Esophagus muscularis mucosa (tissue), 4 donors: ENCODE measurements at regions not wholly inside any gene's neighbourhood (a gene's known extent, or its start where the extent isn't known, plus 50 kb on each side); places are given as distances from the start of the nearest gene placed in this dataset.

ENCODE experiments used
- EP300 ChIP-seq: sonication (generic); formaldehyde crosslinking; IDR thresholded peaks from one replicate; pipeline ENCODE4 v1.6.1; 2017; ENCODE audit warnings: antibody characterized with exemption
- POLR2A ChIP-seq: fragments of 450-650 bp; IDR thresholded peaks from one replicate; pipeline ENCODE4 v1.6.1; 2017; ENCODE audit warnings: antibody characterized with exemption, moderate library complexity, mild to moderate bottlenecking, low read depth
- POLR2AphosphoS5 ChIP-seq, 2 donors: sonication (generic); formaldehyde crosslinking; IDR thresholded peaks; one replicate each; pipeline ENCODE4 v1.6.1; 2017; ENCODE audit warnings: antibody characterized with exemption in 2 of 2
- TF ChIP-seq, protein P1 (sequence below), 3 experiments: fragments of 200-600 bp in 2 of 3; fragments of 450-650 bp in 1 of 3; sonication (generic) in 2 of 3; IDR thresholded peaks; one replicate each; pipeline ENCODE4 v1.5.1; 2017 to 2019; ENCODE audit warnings: antibody characterized with exemption in 3 of 3, mild to moderate bottlenecking in 2 of 3, moderate library complexity in 1 of 3

DNA sequence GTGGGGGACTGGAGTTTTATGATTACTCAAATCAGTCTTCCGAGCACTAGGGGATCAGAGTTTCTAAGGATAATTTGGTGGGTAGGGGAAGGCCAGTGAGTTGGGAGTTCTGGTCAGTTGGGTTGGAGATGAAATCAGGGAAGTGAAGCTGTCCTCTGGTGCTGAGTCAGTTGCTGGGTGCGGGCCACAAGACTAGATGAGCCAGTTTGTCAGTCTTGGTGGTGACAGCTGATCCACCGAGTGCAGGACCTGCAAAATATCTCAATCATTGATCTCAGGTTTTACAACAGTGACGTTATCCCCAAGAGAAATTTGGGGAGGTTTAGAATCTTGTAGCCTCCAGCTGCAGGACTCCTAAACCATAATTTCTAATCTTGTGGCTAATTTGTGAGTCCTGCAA, 249.4 kb downstream of the FAM43A start:
- no peak for TF ChIP-seq EP300
- TF ChIP-seq, protein P1, sequence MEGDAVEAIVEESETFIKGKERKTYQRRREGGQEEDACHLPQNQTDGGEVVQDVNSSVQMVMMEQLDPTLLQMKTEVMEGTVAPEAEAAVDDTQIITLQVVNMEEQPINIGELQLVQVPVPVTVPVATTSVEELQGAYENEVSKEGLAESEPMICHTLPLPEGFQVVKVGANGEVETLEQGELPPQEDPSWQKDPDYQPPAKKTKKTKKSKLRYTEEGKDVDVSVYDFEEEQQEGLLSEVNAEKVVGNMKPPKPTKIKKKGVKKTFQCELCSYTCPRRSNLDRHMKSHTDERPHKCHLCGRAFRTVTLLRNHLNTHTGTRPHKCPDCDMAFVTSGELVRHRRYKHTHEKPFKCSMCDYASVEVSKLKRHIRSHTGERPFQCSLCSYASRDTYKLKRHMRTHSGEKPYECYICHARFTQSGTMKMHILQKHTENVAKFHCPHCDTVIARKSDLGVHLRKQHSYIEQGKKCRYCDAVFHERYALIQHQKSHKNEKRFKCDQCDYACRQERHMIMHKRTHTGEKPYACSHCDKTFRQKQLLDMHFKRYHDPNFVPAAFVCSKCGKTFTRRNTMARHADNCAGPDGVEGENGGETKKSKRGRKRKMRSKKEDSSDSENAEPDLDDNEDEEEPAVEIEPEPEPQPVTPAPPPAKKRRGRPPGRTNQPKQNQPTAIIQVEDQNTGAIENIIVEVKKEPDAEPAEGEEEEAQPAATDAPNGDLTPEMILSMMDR (IDR thresholded peaks at IDR 0.05), result no peak
- no peak for TF ChIP-seq POLR2A
- TF ChIP-seq POLR2AphosphoS5 (IDR thresholded peaks at IDR 0.05), result no peak
